ENCODE measurements at regions not wholly inside any gene's neighbourhood (a gene's known extent, or its start where the extent isn't known, plus 50 kb on each side); places are given as distances from the start of the nearest gene placed in this dataset.

DNA sequence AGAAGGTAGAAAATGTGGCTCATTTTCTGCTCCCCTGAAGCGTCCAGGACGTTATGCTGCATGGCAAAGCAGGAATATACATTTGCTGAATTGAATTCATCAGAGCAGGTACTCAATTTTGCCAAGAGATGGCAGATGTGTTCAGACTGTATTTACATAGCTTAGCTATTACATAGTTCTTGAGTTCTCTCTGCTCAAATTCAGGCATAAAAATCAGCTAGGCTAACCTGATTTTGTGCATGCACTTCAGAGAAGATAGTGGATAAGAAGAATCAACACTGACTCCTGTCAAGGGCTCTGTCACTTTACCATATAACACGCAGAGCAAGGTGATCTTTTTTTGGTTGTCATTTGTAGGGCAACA, 209.2 kb upstream of the FAM3C start:
- Mint-ChIP-seq H3K4me3 (ENCODE audit: unreplicated experiment) (no peak overlapping the region), H3K36me3 (ENCODE audit: insufficient read depth, unreplicated experiment) (no peaks in the 10 kb centered on the region), H3K27me3 (ENCODE audit: insufficient read depth, unreplicated experiment) (no peaks in the 10 kb centered on the region), H3K27ac (ENCODE audit: low read depth, unreplicated experiment) (no peak overlapping the region), H3K9me3 (ENCODE audit: unreplicated experiment) (no peaks in the 10 kb centered on the region), H3K4me1 (ENCODE audit: insufficient read depth, unreplicated experiment) (peaks cover 13% of the 10 kb centered on the region)
- intact Hi-C loops (cut with micrococcal nuclease) = loop anchor here (1.0 to 10.0 kb wide), 3 partner anchors 140 to 390 kb away; no protein-coding TSS in a partner anchor
- TF ChIP-seq, protein P1, sequence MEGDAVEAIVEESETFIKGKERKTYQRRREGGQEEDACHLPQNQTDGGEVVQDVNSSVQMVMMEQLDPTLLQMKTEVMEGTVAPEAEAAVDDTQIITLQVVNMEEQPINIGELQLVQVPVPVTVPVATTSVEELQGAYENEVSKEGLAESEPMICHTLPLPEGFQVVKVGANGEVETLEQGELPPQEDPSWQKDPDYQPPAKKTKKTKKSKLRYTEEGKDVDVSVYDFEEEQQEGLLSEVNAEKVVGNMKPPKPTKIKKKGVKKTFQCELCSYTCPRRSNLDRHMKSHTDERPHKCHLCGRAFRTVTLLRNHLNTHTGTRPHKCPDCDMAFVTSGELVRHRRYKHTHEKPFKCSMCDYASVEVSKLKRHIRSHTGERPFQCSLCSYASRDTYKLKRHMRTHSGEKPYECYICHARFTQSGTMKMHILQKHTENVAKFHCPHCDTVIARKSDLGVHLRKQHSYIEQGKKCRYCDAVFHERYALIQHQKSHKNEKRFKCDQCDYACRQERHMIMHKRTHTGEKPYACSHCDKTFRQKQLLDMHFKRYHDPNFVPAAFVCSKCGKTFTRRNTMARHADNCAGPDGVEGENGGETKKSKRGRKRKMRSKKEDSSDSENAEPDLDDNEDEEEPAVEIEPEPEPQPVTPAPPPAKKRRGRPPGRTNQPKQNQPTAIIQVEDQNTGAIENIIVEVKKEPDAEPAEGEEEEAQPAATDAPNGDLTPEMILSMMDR (IDR thresholded peaks at IDR 0.05; ENCODE audit: unreplicated experiment) = peak; percentile 33
- no TSS peak for BruUV-seq (replicated peaks)
- ChIA-PET POLR2A (interaction anchor here (1.0 to 2.9 kb wide), 5 partner anchors 93 to 538 kb away, joined by 3 to 15 read pairs (median 3); no protein-coding TSS in a partner anchor), CTCF (interaction anchor here (0.6 to 7.5 kb wide), 57 partner anchors 10 to 450 kb away, joined by 3 to 157 read pairs (median 4); no protein-coding TSS in a partner anchor)
- DNase-seq (ENCODE audit: unreplicated experiment) = peak; percentile 28

DNA sequence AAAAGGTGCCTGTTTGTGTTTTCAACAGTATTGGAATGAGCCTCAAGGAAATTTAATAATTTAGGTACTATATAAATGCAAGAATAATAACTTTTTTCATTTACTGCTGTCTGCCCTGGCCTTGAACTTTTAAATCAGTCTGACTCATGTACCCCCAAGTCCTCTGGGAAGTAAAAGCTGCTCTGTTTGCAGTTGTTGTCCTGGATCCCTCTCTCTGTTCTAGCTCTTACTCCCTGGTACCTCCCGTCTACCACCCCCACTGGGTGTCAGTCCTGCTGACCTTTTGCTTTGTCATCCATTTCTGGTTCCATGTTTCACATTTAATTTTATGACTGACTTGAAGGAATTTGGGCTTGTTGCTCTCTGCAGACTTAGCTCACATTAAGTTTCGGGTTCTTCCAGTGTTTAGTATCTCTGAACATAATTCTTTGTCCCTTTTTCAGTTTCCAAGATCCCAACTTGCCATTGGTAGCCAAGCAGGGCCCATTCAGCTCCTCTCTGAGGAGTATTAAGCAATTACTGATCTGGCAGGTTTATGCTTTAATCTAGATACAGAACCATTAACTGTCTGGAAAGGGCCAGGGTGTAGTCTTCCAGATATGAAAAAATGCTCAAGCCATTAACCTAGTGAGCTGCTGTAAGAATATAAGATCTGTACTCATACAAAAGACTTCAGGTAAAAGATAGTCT, 208.7 kb upstream of the FAM3C start:
- H3K36me3 Mint-ChIP-seq (ENCODE audit: insufficient read depth, unreplicated experiment) = no peaks in the 10 kb centered on the region
- H3K27me3 Mint-ChIP-seq (ENCODE audit: insufficient read depth, unreplicated experiment) = no peaks in the 10 kb centered on the region
- intact Hi-C loops (cut with micrococcal nuclease) = loop anchor here (1.0 to 10.0 kb wide), 3 partner anchors 140 to 391 kb away; no protein-coding TSS in a partner anchor
- no peak for DNase-seq (ENCODE audit: unreplicated experiment)
- no TSS peak for BruUV-seq (replicated peaks)
- H3K27ac Mint-ChIP-seq (ENCODE audit: low read depth, unreplicated experiment) = no peak overlapping the region
- ChIA-PET POLR2A (interaction anchor here (0.6 to 2.9 kb wide), 8 partner anchors 93 to 539 kb away, joined by 3 to 15 read pairs (median 3); no protein-coding TSS in a partner anchor), CTCF (interaction anchor here (0.6 to 7.5 kb wide), 66 partner anchors 9 to 693 kb away, joined by 3 to 157 read pairs (median 4); partner anchors contain the start of gene PTPRZ1)
- no peaks in the 10 kb centered on the region for H3K9me3 Mint-ChIP-seq (ENCODE audit: unreplicated experiment)
- no peak overlapping the region for H3K4me3 Mint-ChIP-seq (ENCODE audit: unreplicated experiment)
- H3K4me1 Mint-ChIP-seq (ENCODE audit: insufficient read depth, unreplicated experiment) = peaks cover 7% of the 10 kb centered on the region
- TF ChIP-seq, protein P1 (IDR thresholded peaks at IDR 0.05; ENCODE audit: unreplicated experiment) = no peak

DNA sequence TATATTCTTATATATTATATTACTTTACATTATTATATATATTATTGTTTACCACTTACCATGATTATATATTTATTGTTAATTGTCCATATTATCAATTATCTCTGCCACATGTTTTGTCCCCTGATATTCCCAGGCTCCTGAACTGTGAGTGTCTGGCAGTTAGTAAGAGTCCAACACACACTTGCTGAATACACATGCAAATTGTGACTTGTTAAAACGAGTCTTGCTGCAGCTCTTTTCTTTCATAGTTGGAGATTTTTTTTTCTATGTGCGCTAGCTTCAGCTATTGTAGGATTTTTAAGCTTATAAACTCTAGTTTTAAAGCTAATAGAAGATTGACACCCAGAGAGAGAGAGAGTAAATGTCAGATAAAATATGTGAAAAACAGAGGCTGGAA, 207.8 kb upstream of the FAM3C start:
- Mint-ChIP-seq H3K4me1 (ENCODE audit: insufficient read depth, unreplicated experiment) (peaks cover 6% of the 10 kb centered on the region), H3K4me3 (ENCODE audit: unreplicated experiment) (no peak overlapping the region), H3K9me3 (ENCODE audit: unreplicated experiment) (no peaks in the 10 kb centered on the region), H3K36me3 (ENCODE audit: insufficient read depth, unreplicated experiment) (no peaks in the 10 kb centered on the region), H3K27me3 (ENCODE audit: insufficient read depth, unreplicated experiment) (no peaks in the 10 kb centered on the region), H3K27ac (ENCODE audit: low read depth, unreplicated experiment) (no peak overlapping the region)
- POLR2A ChIA-PET = interaction anchor here (0.5 to 2.9 kb wide), 6 partner anchors 11 to 415 kb away, joined by 3 to 15 read pairs (median 4); no protein-coding TSS in a partner anchor
- CTCF ChIA-PET = interaction anchor here (0.7 to 7.5 kb wide), 25 partner anchors 8 to 405 kb away, joined by 3 to 157 read pairs (median 5); partner anchors contain the start of gene PTPRZ1
- DNase-seq (ENCODE audit: unreplicated experiment) = no peak
- BruUV-seq (replicated peaks) = no TSS peak
- intact Hi-C loops (cut with micrococcal nuclease) = loop anchor here (10.0 kb wide), 1 partner anchor 141 kb away; no protein-coding TSS in a partner anchor
- TF ChIP-seq, protein P1 (IDR thresholded peaks at IDR 0.05; ENCODE audit: unreplicated experiment) = no peak

DNA sequence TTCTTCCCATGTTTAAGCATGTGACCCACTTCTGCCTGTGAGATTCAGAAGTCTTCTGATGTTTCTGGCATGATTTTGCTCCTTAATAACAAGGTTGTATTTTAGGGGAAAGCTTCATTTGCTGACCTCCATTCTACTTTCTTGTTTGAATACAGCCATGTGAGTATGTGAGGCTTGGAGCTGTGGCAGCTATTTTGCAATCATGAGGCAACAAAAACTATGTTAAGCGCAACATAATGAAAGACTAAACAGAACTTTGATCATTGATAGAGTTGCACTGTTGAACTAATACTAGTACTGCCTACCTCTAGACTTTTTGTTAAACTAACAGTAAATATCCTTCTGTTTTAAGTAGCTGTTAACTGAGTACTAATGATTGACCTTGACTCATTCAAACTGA, 203.8 kb upstream of the FAM3C start:
- ChIA-PET POLR2A (interaction anchor here (0.5 to 0.6 kb wide), 2 partner anchors 12 to 39 kb away, joined by 3 read pairs; no protein-coding TSS in a partner anchor), CTCF (interaction anchor here (0.6 to 0.9 kb wide), 5 partner anchors 167 to 473 kb away, joined by 3 to 4 read pairs (median 3); no protein-coding TSS in a partner anchor)
- H3K4me3 Mint-ChIP-seq (ENCODE audit: unreplicated experiment) = no peak overlapping the region
- TF ChIP-seq, protein P1 (IDR thresholded peaks at IDR 0.05; ENCODE audit: unreplicated experiment) = no peak
- H3K9me3 Mint-ChIP-seq (ENCODE audit: unreplicated experiment) = no peaks in the 10 kb centered on the region
- H3K4me1 Mint-ChIP-seq (ENCODE audit: insufficient read depth, unreplicated experiment) = no peaks in the 10 kb centered on the region
- no peaks in the 10 kb centered on the region for H3K36me3 Mint-ChIP-seq (ENCODE audit: insufficient read depth, unreplicated experiment)
- BruUV-seq (replicated peaks) = no TSS peak
- no peak for DNase-seq (ENCODE audit: unreplicated experiment)
- no peaks in the 10 kb centered on the region for H3K27me3 Mint-ChIP-seq (ENCODE audit: insufficient read depth, unreplicated experiment)
- intact Hi-C loops (cut with micrococcal nuclease) = loop anchor here (10.0 kb wide), 1 partner anchor 145 kb away; no protein-coding TSS in a partner anchor
- no peak overlapping the region for H3K27ac Mint-ChIP-seq (ENCODE audit: low read depth, unreplicated experiment)
